Fibroblast of the conjunctiva (primary cell): ENCODE measurements at regions not wholly inside any gene's neighbourhood (a gene's known extent, or its start where the extent isn't known, plus 50 kb on each side); places are given as distances from the start of the nearest gene placed in this dataset.
"Not testable (repeated sequence)": the region's sequence is repeated elsewhere in the genome, so short reads cannot be mapped to it uniquely, and the experiment has no call there.

Experiments used
- DNase-seq: peaks from one replicate; pipeline ENCODE4 v3.0.0-alpha.2; 2010; ENCODE audit warnings: low read depth

GRCh38 chr16:58878641-58879040 lies 144.5 kb upstream of the GOT2 start:
- DNase-seq, result not testable (repeated sequence)

GRCh38 chr16:58866935-58867334 lies 132.8 kb upstream of the GOT2 start:
- no peak for DNase-seq

- no peak for DNase-seq
Measured at GRCh38 chr16:58863761-58864160, 129.6 kb upstream of the GOT2 start.

- DNase-seq, result no peak
Measured at GRCh38 chr16:58863042-58863441, 128.9 kb upstream of the GOT2 start.

- DNase-seq, result no peak
Measured at GRCh38 chr16:58862334-58863021, 128.4 kb upstream of the GOT2 start.

GRCh38 chr16:58859958-58860669 lies 126.0 kb upstream of the GOT2 start:
- no peak for DNase-seq

- not testable (repeated sequence) for DNase-seq
Measured at GRCh38 chr16:58858577-58858976, 124.5 kb upstream of the GOT2 start.

GRCh38 chr16:58855291-58855863 lies 121.3 kb upstream of the GOT2 start:
- no peak for DNase-seq

- no peak for DNase-seq
Measured at GRCh38 chr16:58853854-58854791, 120.0 kb upstream of the GOT2 start.

GRCh38 chr16:58850678-58851020 lies 116.5 kb upstream of the GOT2 start:
- DNase-seq, result no peak

- no peak for DNase-seq
Measured at GRCh38 chr16:58850019-58850677, 116.0 kb upstream of the GOT2 start.

- no peak for DNase-seq
Measured at GRCh38 chr16:58848662-58849002, 114.5 kb upstream of the GOT2 start.

- no peak for DNase-seq
Measured at GRCh38 chr16:58847902-58848661, 114.0 kb upstream of the GOT2 start.

- DNase-seq, result not testable (repeated sequence)
Measured at GRCh38 chr16:58846226-58846625, 112.1 kb upstream of the GOT2 start.

GRCh38 chr16:58843675-58844074 lies 109.6 kb upstream of the GOT2 start:
- DNase-seq, result peak; percentile 4

GRCh38 chr16:58842746-58843145 lies 108.6 kb upstream of the GOT2 start:
- DNase-seq, result no peak

- no peak for DNase-seq
Measured at GRCh38 chr16:58842156-58842555, 108.0 kb upstream of the GOT2 start.

GRCh38 chr16:58837950-58838349 lies 103.8 kb upstream of the GOT2 start:
- no peak for DNase-seq

GRCh38 chr16:58836427-58836826 lies 102.3 kb upstream of the GOT2 start:
- DNase-seq, result no peak

GRCh38 chr16:58832386-58832895 lies 98.3 kb upstream of the GOT2 start:
- no peak for DNase-seq

- DNase-seq, result no peak
Measured at GRCh38 chr16:58831386-58831785, 97.3 kb upstream of the GOT2 start.
